ENCODE measurements at regions not wholly inside any gene's neighbourhood (a gene's known extent, or its start where the extent isn't known, plus 50 kb on each side); places are given as distances from the start of the nearest gene placed in this dataset.

- DNase-seq (ENCODE audit: low read depth in 6 of 9, low spot score in 9 of 9): no peak
Observed at GRCh38 chr2:133856678-133857077, 288.4 kb upstream of the NCKAP5 start.

GRCh38 chr2:133859578-133859977, 291.3 kb upstream of the NCKAP5 start:
- H3K27ac ChIP-seq (ENCODE audit: low read depth in 1 of 2, low read length in 1 of 2): no peak overlapping the region
- no peak for DNase-seq (ENCODE audit: low read depth in 6 of 9, low spot score in 9 of 9)
- 80% methylated on average over 6 of the region's 6 CpGs for WGBS
- no peaks in the 10 kb centered on the region for H3K36me3 ChIP-seq (ENCODE audit: control insufficient read depth in 2 of 2, insufficient read depth in 2 of 2, low read length in 1 of 2)
- H3K27me3 ChIP-seq (ENCODE audit: control insufficient read depth in 2 of 2, insufficient read depth in 1 of 2, low read length in 1 of 2): no peaks in the 10 kb centered on the region
- H3K4me1 ChIP-seq (ENCODE audit: control insufficient read depth in 2 of 2, insufficient read depth in 2 of 2, low read length in 2 of 2): no peaks in the 10 kb centered on the region
- H3K9me3 ChIP-seq (ENCODE audit: control insufficient read depth in 2 of 2, insufficient read depth in 1 of 2, low read length in 1 of 2): no peaks in the 10 kb centered on the region
- H3K4me3 ChIP-seq (ENCODE audit: low read length in 2 of 2): no peak overlapping the region

More at GRCh38 chr2:133856678-133857077, 288.4 kb upstream of the NCKAP5 start:
- Histone ChIP-seq H3K9me3 (ENCODE audit: control insufficient read depth in 2 of 2, insufficient read depth in 1 of 2, low read length in 1 of 2) (no peaks in the 10 kb centered on the region), H3K27me3 (ENCODE audit: control insufficient read depth in 2 of 2, insufficient read depth in 1 of 2, low read length in 1 of 2) (no peaks in the 10 kb centered on the region), H3K4me3 (ENCODE audit: low read length in 2 of 2) (no peak overlapping the region), H3K27ac (ENCODE audit: low read depth in 1 of 2, low read length in 1 of 2) (no peak overlapping the region), H3K36me3 (ENCODE audit: control insufficient read depth in 2 of 2, insufficient read depth in 2 of 2, low read length in 1 of 2) (no peaks in the 10 kb centered on the region), H3K4me1 (ENCODE audit: control insufficient read depth in 2 of 2, insufficient read depth in 2 of 2, low read length in 2 of 2) (no peaks in the 10 kb centered on the region)

- WGBS: 88% methylated on average over 4 of the region's 4 CpGs
- H3K4me1 ChIP-seq (ENCODE audit: control insufficient read depth in 2 of 2, insufficient read depth in 2 of 2, low read length in 2 of 2): no peaks in the 10 kb centered on the region
- H3K27ac ChIP-seq (ENCODE audit: low read depth in 1 of 2, low read length in 1 of 2): no peak overlapping the region
- DNase-seq (ENCODE audit: low read depth in 6 of 9, low spot score in 9 of 9): no peak
- no peaks in the 10 kb centered on the region for H3K36me3 ChIP-seq (ENCODE audit: control insufficient read depth in 2 of 2, insufficient read depth in 2 of 2, low read length in 1 of 2)
- H3K27me3 ChIP-seq (ENCODE audit: control insufficient read depth in 2 of 2, insufficient read depth in 1 of 2, low read length in 1 of 2): no peaks in the 10 kb centered on the region
- H3K9me3 ChIP-seq (ENCODE audit: control insufficient read depth in 2 of 2, insufficient read depth in 1 of 2, low read length in 1 of 2): no peaks in the 10 kb centered on the region
- no peak overlapping the region for H3K4me3 ChIP-seq (ENCODE audit: low read length in 2 of 2)
Observed at GRCh38 chr2:133862400-133862977, 294.2 kb upstream of the NCKAP5 start.

- no peaks in the 10 kb centered on the region for H3K36me3 ChIP-seq (ENCODE audit: control insufficient read depth in 2 of 2, insufficient read depth in 2 of 2, low read length in 1 of 2)
- no peaks in the 10 kb centered on the region for H3K9me3 ChIP-seq (ENCODE audit: control insufficient read depth in 2 of 2, insufficient read depth in 1 of 2, low read length in 1 of 2)
- no peak for DNase-seq (ENCODE audit: low read depth in 6 of 9, low spot score in 9 of 9)
- H3K27ac ChIP-seq (ENCODE audit: low read depth in 1 of 2, low read length in 1 of 2): no peak overlapping the region
- WGBS: 93% methylated on average over 8 of the region's 8 CpGs
- H3K4me3 ChIP-seq (ENCODE audit: low read length in 2 of 2): no peak overlapping the region
- H3K27me3 ChIP-seq (ENCODE audit: control insufficient read depth in 2 of 2, insufficient read depth in 1 of 2, low read length in 1 of 2): no peaks in the 10 kb centered on the region
- H3K4me1 ChIP-seq (ENCODE audit: control insufficient read depth in 2 of 2, insufficient read depth in 2 of 2, low read length in 2 of 2): no peaks in the 10 kb centered on the region
Observed at GRCh38 chr2:133863106-133863800, 295.0 kb upstream of the NCKAP5 start.

GRCh38 chr2:133865141-133865540, 296.9 kb upstream of the NCKAP5 start:
- Histone ChIP-seq H3K27me3 (ENCODE audit: control insufficient read depth in 2 of 2, insufficient read depth in 1 of 2, low read length in 1 of 2) (no peaks in the 10 kb centered on the region), H3K27ac (ENCODE audit: low read depth in 1 of 2, low read length in 1 of 2) (no peak overlapping the region)
- no peak for DNase-seq (ENCODE audit: low read depth in 6 of 9, low spot score in 9 of 9)

GRCh38 chr2:133867166-133867565, 298.9 kb upstream of the NCKAP5 start:
- DNase-seq (ENCODE audit: low read depth in 6 of 9, low spot score in 9 of 9): no peak
- WGBS: 78% methylated on average over 2 of the region's 2 CpGs
- Histone ChIP-seq H3K36me3 (ENCODE audit: control insufficient read depth in 2 of 2, insufficient read depth in 2 of 2, low read length in 1 of 2) (no peaks in the 10 kb centered on the region), H3K27me3 (ENCODE audit: control insufficient read depth in 2 of 2, insufficient read depth in 1 of 2, low read length in 1 of 2) (no peaks in the 10 kb centered on the region), H3K4me3 (ENCODE audit: low read length in 2 of 2) (no peak overlapping the region), H3K9me3 (ENCODE audit: control insufficient read depth in 2 of 2, insufficient read depth in 1 of 2, low read length in 1 of 2) (no peaks in the 10 kb centered on the region), H3K27ac (ENCODE audit: low read depth in 1 of 2, low read length in 1 of 2) (no peak overlapping the region), H3K4me1 (ENCODE audit: control insufficient read depth in 2 of 2, insufficient read depth in 2 of 2, low read length in 2 of 2) (no peaks in the 10 kb centered on the region)

More at GRCh38 chr2:133865141-133865540, 296.9 kb upstream of the NCKAP5 start:
- H3K9me3 ChIP-seq (ENCODE audit: control insufficient read depth in 2 of 2, insufficient read depth in 1 of 2, low read length in 1 of 2): no peaks in the 10 kb centered on the region
- H3K36me3 ChIP-seq (ENCODE audit: control insufficient read depth in 2 of 2, insufficient read depth in 2 of 2, low read length in 1 of 2): no peaks in the 10 kb centered on the region
- no peak overlapping the region for H3K4me3 ChIP-seq (ENCODE audit: low read length in 2 of 2)
- no peaks in the 10 kb centered on the region for H3K4me1 ChIP-seq (ENCODE audit: control insufficient read depth in 2 of 2, insufficient read depth in 2 of 2, low read length in 2 of 2)
- 84% methylated on average over 1 of the region's 1 CpG for WGBS

- Histone ChIP-seq H3K4me1 (ENCODE audit: control insufficient read depth in 2 of 2, insufficient read depth in 2 of 2, low read length in 2 of 2) (no peaks in the 10 kb centered on the region), H3K27ac (ENCODE audit: low read depth in 1 of 2, low read length in 1 of 2) (no peak overlapping the region), H3K27me3 (ENCODE audit: control insufficient read depth in 2 of 2, insufficient read depth in 1 of 2, low read length in 1 of 2) (no peaks in the 10 kb centered on the region), H3K9me3 (ENCODE audit: control insufficient read depth in 2 of 2, insufficient read depth in 1 of 2, low read length in 1 of 2) (no peaks in the 10 kb centered on the region), H3K36me3 (ENCODE audit: control insufficient read depth in 2 of 2, insufficient read depth in 2 of 2, low read length in 1 of 2) (no peaks in the 10 kb centered on the region), H3K4me3 (ENCODE audit: low read length in 2 of 2) (no peak overlapping the region)
- DNase-seq (ENCODE audit: low read depth in 6 of 9, low spot score in 9 of 9): no peak
- WGBS: 84% methylated on average over 4 of the region's 4 CpGs
Observed at GRCh38 chr2:133871545-133872209, 303.4 kb upstream of the NCKAP5 start.

GRCh38 chr2:133878326-133878725, 310.1 kb upstream of the NCKAP5 start:
- 96% methylated on average over 5 of the region's 5 CpGs for WGBS
- Histone ChIP-seq H3K36me3 (ENCODE audit: control insufficient read depth in 2 of 2, insufficient read depth in 2 of 2, low read length in 1 of 2) (no peaks in the 10 kb centered on the region), H3K4me3 (ENCODE audit: low read length in 2 of 2) (no peak overlapping the region), H3K27ac (ENCODE audit: low read depth in 1 of 2, low read length in 1 of 2) (no peak overlapping the region), H3K27me3 (ENCODE audit: control insufficient read depth in 2 of 2, insufficient read depth in 1 of 2, low read length in 1 of 2) (no peaks in the 10 kb centered on the region), H3K4me1 (ENCODE audit: control insufficient read depth in 2 of 2, insufficient read depth in 2 of 2, low read length in 2 of 2) (no peaks in the 10 kb centered on the region), H3K9me3 (ENCODE audit: control insufficient read depth in 2 of 2, insufficient read depth in 1 of 2, low read length in 1 of 2) (no peaks in the 10 kb centered on the region)
- DNase-seq (ENCODE audit: low read depth in 6 of 9, low spot score in 9 of 9): no peak

GRCh38 chr2:133879703-133880102, 311.4 kb upstream of the NCKAP5 start:
- Histone ChIP-seq H3K4me3 (ENCODE audit: low read length in 2 of 2) (no peak overlapping the region), H3K9me3 (ENCODE audit: control insufficient read depth in 2 of 2, insufficient read depth in 1 of 2, low read length in 1 of 2) (no peaks in the 10 kb centered on the region), H3K27ac (ENCODE audit: low read depth in 1 of 2, low read length in 1 of 2) (no peak overlapping the region), H3K27me3 (ENCODE audit: control insufficient read depth in 2 of 2, insufficient read depth in 1 of 2, low read length in 1 of 2) (no peaks in the 10 kb centered on the region), H3K4me1 (ENCODE audit: control insufficient read depth in 2 of 2, insufficient read depth in 2 of 2, low read length in 2 of 2) (no peaks in the 10 kb centered on the region), H3K36me3 (ENCODE audit: control insufficient read depth in 2 of 2, insufficient read depth in 2 of 2, low read length in 1 of 2) (no peaks in the 10 kb centered on the region)
- WGBS: 99% methylated on average over 1 of the region's 1 CpG
- DNase-seq (ENCODE audit: low read depth in 6 of 9, low spot score in 9 of 9): no peak
